Memory B cell (primary cell): ENCODE measurements at regions not wholly inside any gene's neighbourhood (a gene's known extent, or its start where the extent isn't known, plus 50 kb on each side); places are given as distances from the start of the nearest gene placed in this dataset.

ENCODE experiments used
- ATAC-seq: fragments of 150-1000 bp; cut with Tn5 transposase; 2 replicates; pipeline ENCODE4 v1.10.0; 2021; ENCODE audit warnings: low read depth, mild to moderate bottlenecking, moderate library complexity
- DNase-seq, 2 donors: peaks; one replicate each; pipeline ENCODE4 v3.0.0; 2022; ENCODE audit warnings: low spot score in 2 of 2
- H3K27ac Mint-ChIP-seq: one replicate; pipeline ENCODE4 v1.8.0; 2022; ENCODE audit warnings: mild to moderate bottlenecking, moderate library complexity, mixed read lengths
- H3K27me3 Mint-ChIP-seq: one replicate; pipeline ENCODE4 v1.8.0; 2022; ENCODE audit warnings: mixed read lengths
- H3K36me3 Mint-ChIP-seq: one replicate; pipeline ENCODE4 v1.8.0; 2022; ENCODE audit warnings: mild to moderate bottlenecking, mixed read lengths
- H3K4me1 Mint-ChIP-seq: one replicate; pipeline ENCODE4 v1.8.0; 2022; ENCODE audit warnings: mixed read lengths
- H3K4me3 Mint-ChIP-seq: one replicate; pipeline ENCODE4 v1.8.0; 2022; ENCODE audit warnings: mild to moderate bottlenecking, moderate library complexity, mixed read lengths
- H3K9me3 Mint-ChIP-seq: one replicate; pipeline ENCODE4 v1.8.0; 2022; ENCODE audit warnings: mixed read lengths

- ATAC-seq (no peak), DNase-seq (no peak)
- Mint-ChIP-seq H3K27me3 (peaks cover 2% of the 10 kb centered on the region), H3K27ac (no peak overlapping the region), H3K36me3 (peaks cover 3% of the 10 kb centered on the region), H3K9me3 (no peaks in the 10 kb centered on the region), H3K4me1 (peaks cover 3% of the 10 kb centered on the region), H3K4me3 (no peak overlapping the region)
Measured at GRCh38 chr3:30227571-30228301, 378.7 kb upstream of the TGFBR2 start.

GRCh38 chr3:30228302-30228631, 378.1 kb upstream of the TGFBR2 start:
- DNase-seq (no peak), ATAC-seq (no peak)
- Mint-ChIP-seq H3K9me3 (no peaks in the 10 kb centered on the region), H3K36me3 (peaks cover 3% of the 10 kb centered on the region), H3K4me1 (peaks cover 3% of the 10 kb centered on the region), H3K27ac (no peak overlapping the region), H3K27me3 (no peaks in the 10 kb centered on the region), H3K4me3 (no peak overlapping the region)

GRCh38 chr3:30231277-30232141, 374.9 kb upstream of the TGFBR2 start:
- no peak overlapping the region for H3K27ac Mint-ChIP-seq
- no peaks in the 10 kb centered on the region for H3K36me3 Mint-ChIP-seq
- H3K4me3 Mint-ChIP-seq = no peak overlapping the region
- DNase-seq = no peak
- H3K27me3 Mint-ChIP-seq = no peaks in the 10 kb centered on the region
- H3K4me1 Mint-ChIP-seq = peaks cover 2% of the 10 kb centered on the region
- no peaks in the 10 kb centered on the region for H3K9me3 Mint-ChIP-seq
- ATAC-seq = no peak

- DNase-seq (no peak), ATAC-seq (no peak)
- Mint-ChIP-seq H3K27ac (no peak overlapping the region), H3K36me3 (no peaks in the 10 kb centered on the region), H3K4me3 (no peak overlapping the region), H3K9me3 (no peaks in the 10 kb centered on the region), H3K27me3 (no peaks in the 10 kb centered on the region), H3K4me1 (no peaks in the 10 kb centered on the region)
Measured at GRCh38 chr3:30232142-30232541, 374.3 kb upstream of the TGFBR2 start.

- DNase-seq (no peak), ATAC-seq (no peak)
- no peak overlapping the region for H3K4me3 Mint-ChIP-seq
- no peaks in the 10 kb centered on the region for H3K27me3 Mint-ChIP-seq
- H3K9me3 Mint-ChIP-seq = peaks cover 6% of the 10 kb centered on the region
- H3K36me3 Mint-ChIP-seq = no peaks in the 10 kb centered on the region
- H3K4me1 Mint-ChIP-seq = no peaks in the 10 kb centered on the region
- no peak overlapping the region for H3K27ac Mint-ChIP-seq
Measured at GRCh38 chr3:30233913-30234646, 372.3 kb upstream of the TGFBR2 start.

GRCh38 chr3:30236011-30236410, 370.4 kb upstream of the TGFBR2 start:
- peaks cover 6% of the 10 kb centered on the region for H3K9me3 Mint-ChIP-seq
- H3K4me3 Mint-ChIP-seq = no peak overlapping the region
- no peaks in the 10 kb centered on the region for H3K36me3 Mint-ChIP-seq
- no peaks in the 10 kb centered on the region for H3K4me1 Mint-ChIP-seq
- no peak overlapping the region for H3K27ac Mint-ChIP-seq
- H3K27me3 Mint-ChIP-seq = no peaks in the 10 kb centered on the region
- no peak for ATAC-seq
- DNase-seq = no peak

- H3K27me3 Mint-ChIP-seq = peaks cover 3% of the 10 kb centered on the region
- H3K4me3 Mint-ChIP-seq = no peak overlapping the region
- H3K9me3 Mint-ChIP-seq = peaks cover 6% of the 10 kb centered on the region
- no peak overlapping the region for H3K27ac Mint-ChIP-seq
- DNase-seq = no peak
- no peaks in the 10 kb centered on the region for H3K4me1 Mint-ChIP-seq
- no peak for ATAC-seq
- H3K36me3 Mint-ChIP-seq = no peaks in the 10 kb centered on the region
Measured at GRCh38 chr3:30241721-30242120, 364.7 kb upstream of the TGFBR2 start.

GRCh38 chr3:30245858-30246622, 360.4 kb upstream of the TGFBR2 start:
- Mint-ChIP-seq H3K36me3 (no peaks in the 10 kb centered on the region), H3K27me3 (peaks cover 3% of the 10 kb centered on the region), H3K27ac (no peak overlapping the region), H3K9me3 (no peaks in the 10 kb centered on the region), H3K4me1 (peaks cover 5% of the 10 kb centered on the region), H3K4me3 (no peak overlapping the region)
- ATAC-seq = no peak
- no peak for DNase-seq

GRCh38 chr3:30248423-30248822, 358.0 kb upstream of the TGFBR2 start:
- H3K4me3 Mint-ChIP-seq = peak overlapping the region; percentile 54
- H3K27ac Mint-ChIP-seq = no peak overlapping the region
- H3K27me3 Mint-ChIP-seq = no peaks in the 10 kb centered on the region
- no peaks in the 10 kb centered on the region for H3K9me3 Mint-ChIP-seq
- ATAC-seq = peak; percentile 69
- H3K4me1 Mint-ChIP-seq = peaks cover 5% of the 10 kb centered on the region
- no peak for DNase-seq
- peaks cover 1% of the 10 kb centered on the region for H3K36me3 Mint-ChIP-seq

GRCh38 chr3:30252474-30252873, 353.9 kb upstream of the TGFBR2 start:
- no peak overlapping the region for H3K4me3 Mint-ChIP-seq
- no peak overlapping the region for H3K27ac Mint-ChIP-seq
- ATAC-seq (no peak), DNase-seq (no peak)
- no peaks in the 10 kb centered on the region for H3K27me3 Mint-ChIP-seq
- peaks cover 1% of the 10 kb centered on the region for H3K36me3 Mint-ChIP-seq
- peaks cover 5% of the 10 kb centered on the region for H3K4me1 Mint-ChIP-seq
- peaks cover 1% of the 10 kb centered on the region for H3K9me3 Mint-ChIP-seq

- Mint-ChIP-seq H3K9me3 (peaks cover 1% of the 10 kb centered on the region), H3K27ac (no peak overlapping the region), H3K4me3 (no peak overlapping the region), H3K36me3 (peaks cover 1% of the 10 kb centered on the region), H3K27me3 (no peaks in the 10 kb centered on the region), H3K4me1 (no peaks in the 10 kb centered on the region)
- no peak for DNase-seq
- ATAC-seq = no peak
Measured at GRCh38 chr3:30253832-30254231, 352.6 kb upstream of the TGFBR2 start.

- Mint-ChIP-seq H3K36me3 (peaks cover 1% of the 10 kb centered on the region), H3K27ac (no peak overlapping the region), H3K4me3 (no peak overlapping the region), H3K4me1 (peaks cover 2% of the 10 kb centered on the region), H3K9me3 (peaks cover 1% of the 10 kb centered on the region), H3K27me3 (no peaks in the 10 kb centered on the region)
- DNase-seq (no peak), ATAC-seq (no peak)
Measured at GRCh38 chr3:30256474-30256873, 349.9 kb upstream of the TGFBR2 start.

GRCh38 chr3:30258426-30259392, 347.7 kb upstream of the TGFBR2 start:
- H3K36me3 Mint-ChIP-seq = no peaks in the 10 kb centered on the region
- no peaks in the 10 kb centered on the region for H3K27me3 Mint-ChIP-seq
- peaks cover 12% of the 10 kb centered on the region for H3K4me1 Mint-ChIP-seq
- no peak overlapping the region for H3K4me3 Mint-ChIP-seq
- DNase-seq (no peak), ATAC-seq (no peak)
- no peak overlapping the region for H3K27ac Mint-ChIP-seq
- peaks cover 1% of the 10 kb centered on the region for H3K9me3 Mint-ChIP-seq
